DND-41 (cell line): ENCODE measurements at regions not wholly inside any gene's neighbourhood (a gene's known extent, or its start where the extent isn't known, plus 50 kb on each side); places are given as distances from the start of the nearest gene placed in this dataset.

Experiments used
- ATAC-seq: fragments of 200-7000 bp; cut with Tn5 transposase; 3 replicates; pipeline ENCODE4 v1.9.1; 2021; ENCODE audit warnings: low read depth; ENCODE audit not compliant: insufficient read depth
- DNase-seq: peaks from one replicate; pipeline ENCODE4 v3.0.0-alpha.2; 2020
- H2AFZ ChIP-seq: 2 replicates; pipeline ENCODE4 v1.6.0; 2012; ENCODE audit warnings: low read depth, low read length
- H3K27ac ChIP-seq: 2 replicates; pipeline ENCODE4 v1.5.1; 2012; ENCODE audit warnings: low read length, inconsistent platforms
- H3K27me3 ChIP-seq: fragments of 200-600 bp; sonication (generic); 2 replicates; pipeline ENCODE4 v1.6.0; 2012; ENCODE audit warnings: low read length, mild to moderate bottlenecking, inconsistent platforms; ENCODE audit not compliant: insufficient read depth, poor library complexity
- H3K36me3 ChIP-seq: 2 replicates; pipeline ENCODE4 v1.5.1; 2012; ENCODE audit warnings: low read length, inconsistent platforms; ENCODE audit not compliant: insufficient read depth
- H3K4me1 ChIP-seq: 2 replicates; pipeline ENCODE4 v1.5.1; 2012; ENCODE audit warnings: mild to moderate bottlenecking, low read length; ENCODE audit not compliant: insufficient read depth
- H3K4me2 ChIP-seq: 2 replicates; pipeline ENCODE4 v1.6.0; 2012; ENCODE audit warnings: mild to moderate bottlenecking, moderate library complexity, low read length, inconsistent platforms; ENCODE audit not compliant: insufficient read depth
- H3K4me3 ChIP-seq, 2 experiments: fragments of 200-600 bp in 1 of 2; shearing (Covaris generic) in 1 of 2; 2 replicates each; pipeline ENCODE4 v1.5.1; 2012 to 2016; ENCODE audit warnings: inconsistent platforms in 2 of 2, low read length in 2 of 2, mild to moderate bottlenecking in 2 of 2, low read depth in 1 of 2, moderate library complexity in 1 of 2
- H3K79me2 ChIP-seq: 2 replicates; pipeline ENCODE4 v1.6.0; 2012; ENCODE audit warnings: low read length, inconsistent platforms; ENCODE audit not compliant: insufficient read depth
- H3K9ac ChIP-seq: 2 replicates; pipeline ENCODE4 v1.6.0; 2012; ENCODE audit warnings: low read depth, mild to moderate bottlenecking, inconsistent platforms, low read length, moderate library complexity
- H3K9me3 ChIP-seq: 2 replicates; pipeline ENCODE4 v1.5.1; 2012; ENCODE audit warnings: low read length, moderate library complexity, mild to moderate bottlenecking, inconsistent platforms; ENCODE audit not compliant: insufficient read depth, severe bottlenecking
- H4K20me1 ChIP-seq: 2 replicates; pipeline ENCODE4 v1.6.0; 2012; ENCODE audit warnings: low read length; ENCODE audit not compliant: insufficient read depth
- EZH2 ChIP-seq: IDR thresholded peaks from 3 replicates; pipeline ENCODE4 v1.6.1; 2012; ENCODE audit warnings: borderline replicate concordance, low read depth, mild to moderate bottlenecking, moderate library complexity, low read length, inconsistent platforms; ENCODE audit not compliant: severe bottlenecking
- TF ChIP-seq, protein P1 (sequence below): IDR thresholded peaks from 2 replicates; pipeline ENCODE4 v1.5.1; 2012; ENCODE audit warnings: borderline replicate concordance, low read length, moderate library complexity, mild to moderate bottlenecking; ENCODE audit not compliant: poor library complexity, severe bottlenecking; ENCODE audit errors: extremely low read depth

DNA sequence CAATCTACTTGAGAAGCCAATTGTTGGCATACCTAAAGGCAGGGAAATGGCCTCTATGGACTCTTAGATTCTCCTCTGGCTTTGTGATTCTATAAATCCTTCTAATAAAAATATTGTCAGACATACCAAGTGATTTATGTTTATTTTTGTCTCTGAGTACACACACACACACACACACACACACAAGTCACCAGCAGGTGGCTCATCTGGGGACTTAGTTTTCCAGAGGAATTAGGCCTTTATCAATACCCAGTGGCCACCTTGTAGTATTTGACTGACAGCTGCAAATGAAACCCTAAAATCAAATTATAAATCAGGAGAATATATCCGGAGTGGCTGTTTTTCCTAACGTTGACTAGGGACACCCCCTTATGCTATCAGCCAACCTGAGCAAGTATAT, 258.5 kb downstream of the BRINP2 start:
- H3K27ac ChIP-seq, result no peak overlapping the region
- ATAC-seq (no peak), DNase-seq (no peak)
- no peaks in the 10 kb centered on the region for H4K20me1 ChIP-seq
- no peaks in the 10 kb centered on the region for H3K9me3 ChIP-seq
- H3K79me2 ChIP-seq, result no peaks in the 10 kb centered on the region
- no peak overlapping the region for H3K4me3 ChIP-seq
- H3K4me1 ChIP-seq, result no peaks in the 10 kb centered on the region
- no peak overlapping the region for H2AFZ ChIP-seq
- TF ChIP-seq, protein P1, sequence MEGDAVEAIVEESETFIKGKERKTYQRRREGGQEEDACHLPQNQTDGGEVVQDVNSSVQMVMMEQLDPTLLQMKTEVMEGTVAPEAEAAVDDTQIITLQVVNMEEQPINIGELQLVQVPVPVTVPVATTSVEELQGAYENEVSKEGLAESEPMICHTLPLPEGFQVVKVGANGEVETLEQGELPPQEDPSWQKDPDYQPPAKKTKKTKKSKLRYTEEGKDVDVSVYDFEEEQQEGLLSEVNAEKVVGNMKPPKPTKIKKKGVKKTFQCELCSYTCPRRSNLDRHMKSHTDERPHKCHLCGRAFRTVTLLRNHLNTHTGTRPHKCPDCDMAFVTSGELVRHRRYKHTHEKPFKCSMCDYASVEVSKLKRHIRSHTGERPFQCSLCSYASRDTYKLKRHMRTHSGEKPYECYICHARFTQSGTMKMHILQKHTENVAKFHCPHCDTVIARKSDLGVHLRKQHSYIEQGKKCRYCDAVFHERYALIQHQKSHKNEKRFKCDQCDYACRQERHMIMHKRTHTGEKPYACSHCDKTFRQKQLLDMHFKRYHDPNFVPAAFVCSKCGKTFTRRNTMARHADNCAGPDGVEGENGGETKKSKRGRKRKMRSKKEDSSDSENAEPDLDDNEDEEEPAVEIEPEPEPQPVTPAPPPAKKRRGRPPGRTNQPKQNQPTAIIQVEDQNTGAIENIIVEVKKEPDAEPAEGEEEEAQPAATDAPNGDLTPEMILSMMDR, result no peak
- TF ChIP-seq EZH2, result no peak
- H3K9ac ChIP-seq, result no peak overlapping the region
- H3K4me2 ChIP-seq, result no peak overlapping the region
- no peaks in the 10 kb centered on the region for H3K36me3 ChIP-seq
- peaks cover 3% of the 10 kb centered on the region for H3K27me3 ChIP-seq

DNA sequence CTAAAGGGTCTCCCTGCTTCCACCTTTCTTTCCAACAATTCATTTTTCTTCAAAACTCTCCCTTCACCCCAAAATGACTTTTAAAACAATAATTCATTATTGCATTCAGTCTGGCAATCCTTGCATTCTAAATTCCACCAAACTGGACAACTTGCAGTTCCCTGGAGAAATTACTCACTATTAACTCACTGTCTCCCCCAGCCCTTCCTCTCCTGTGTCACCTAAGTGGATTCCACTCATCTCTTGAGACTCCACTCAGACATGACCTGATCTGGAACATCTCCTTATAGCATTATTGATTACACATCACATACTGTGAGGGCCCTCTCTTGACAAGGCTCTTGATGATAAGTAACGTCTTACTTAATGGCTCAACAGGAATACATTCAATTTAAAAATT, 257.1 kb downstream of the BRINP2 start:
- H3K4me3 ChIP-seq, result no peak overlapping the region
- TF ChIP-seq, protein P1, result no peak
- no peak for TF ChIP-seq EZH2
- DNase-seq (no peak), ATAC-seq (no peak)
- H3K27me3 ChIP-seq, result peaks cover 3% of the 10 kb centered on the region
- no peak overlapping the region for H3K9ac ChIP-seq
- no peak overlapping the region for H2AFZ ChIP-seq
- H3K4me1 ChIP-seq, result no peaks in the 10 kb centered on the region
- no peak overlapping the region for H3K4me2 ChIP-seq
- no peaks in the 10 kb centered on the region for H3K79me2 ChIP-seq
- H3K27ac ChIP-seq, result no peak overlapping the region
- no peaks in the 10 kb centered on the region for H4K20me1 ChIP-seq
- no peaks in the 10 kb centered on the region for H3K9me3 ChIP-seq
- H3K36me3 ChIP-seq, result no peaks in the 10 kb centered on the region

DNA sequence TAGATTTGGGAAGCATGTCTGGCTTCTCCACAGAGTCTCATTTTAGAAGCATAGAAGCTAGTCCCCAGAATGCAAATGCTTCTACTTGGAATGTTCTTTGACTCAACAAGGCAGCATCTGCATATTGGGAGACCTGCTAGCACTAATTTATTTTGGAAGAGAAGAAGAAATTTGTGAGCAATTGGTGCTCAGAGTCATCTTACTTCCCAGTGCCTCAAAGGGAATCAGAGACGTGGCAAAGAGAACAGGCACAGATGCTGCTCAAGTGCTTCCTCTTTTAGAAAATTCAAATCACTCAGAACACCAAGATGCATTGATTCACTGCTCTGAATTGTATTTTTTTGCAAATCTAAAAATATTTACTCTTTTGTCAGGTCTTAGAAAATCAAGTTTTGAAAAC, 255.7 kb downstream of the BRINP2 start:
- H2AFZ ChIP-seq, result no peak overlapping the region
- H4K20me1 ChIP-seq, result no peaks in the 10 kb centered on the region
- no peaks in the 10 kb centered on the region for H3K79me2 ChIP-seq
- H3K9ac ChIP-seq, result no peak overlapping the region
- H3K36me3 ChIP-seq, result no peaks in the 10 kb centered on the region
- H3K4me2 ChIP-seq, result no peak overlapping the region
- H3K27me3 ChIP-seq, result peaks cover 3% of the 10 kb centered on the region
- ATAC-seq (no peak), DNase-seq (no peak)
- no peaks in the 10 kb centered on the region for H3K9me3 ChIP-seq
- no peak overlapping the region for H3K27ac ChIP-seq
- TF ChIP-seq, protein P1, result no peak
- no peak for TF ChIP-seq EZH2
- no peak overlapping the region for H3K4me3 ChIP-seq
- H3K4me1 ChIP-seq, result no peaks in the 10 kb centered on the region

DNA sequence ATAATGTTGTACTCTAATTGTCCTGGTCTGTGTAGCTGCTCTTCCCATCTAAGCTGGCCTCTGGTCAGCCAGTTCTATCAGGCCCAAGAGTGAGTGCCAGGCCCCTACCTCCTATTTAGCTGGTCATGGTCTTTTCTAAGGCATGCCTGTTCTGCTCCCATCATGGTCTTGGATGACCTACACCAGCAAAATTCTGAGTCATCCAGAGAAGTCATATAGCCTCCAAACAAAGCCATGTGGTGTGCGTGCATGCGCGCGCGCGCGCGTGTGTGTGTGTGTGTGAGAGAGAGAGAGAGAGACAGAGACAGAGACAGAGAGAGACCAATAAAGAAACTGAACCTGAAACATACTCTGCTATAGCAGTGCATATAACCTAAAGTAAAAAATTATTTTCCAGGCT, 254.4 kb downstream of the BRINP2 start:
- DNase-seq (no peak), ATAC-seq (no peak)
- H3K9ac ChIP-seq, result no peak overlapping the region
- no peak overlapping the region for H3K4me3 ChIP-seq
- no peak overlapping the region for H2AFZ ChIP-seq
- no peaks in the 10 kb centered on the region for H3K36me3 ChIP-seq
- no peak overlapping the region for H3K27ac ChIP-seq
- no peaks in the 10 kb centered on the region for H3K4me1 ChIP-seq
- no peaks in the 10 kb centered on the region for H3K9me3 ChIP-seq
- H3K79me2 ChIP-seq, result no peaks in the 10 kb centered on the region
- no peak overlapping the region for H3K4me2 ChIP-seq
- H4K20me1 ChIP-seq, result no peaks in the 10 kb centered on the region
- TF ChIP-seq, protein P1, result no peak
- no peak for TF ChIP-seq EZH2
- H3K27me3 ChIP-seq, result no peaks in the 10 kb centered on the region
